Erythroblast (primary cell): ENCODE measurements at regions not wholly inside any gene's neighbourhood (a gene's known extent, or its start where the extent isn't known, plus 50 kb on each side); places are given as distances from the start of the nearest gene placed in this dataset.

Source experiments
- GATA1 ChIP-seq: IDR thresholded peaks from 2 replicates; pipeline ENCODE4 v1.6.1; 2011; ENCODE audit warnings: low read depth, mild to moderate bottlenecking, control low read depth, low read length, moderate library complexity
- POLR2A ChIP-seq: IDR thresholded peaks from 2 replicates; pipeline ENCODE4 v1.6.1; 2011; ENCODE audit warnings: mild to moderate bottlenecking, low read length

DNA sequence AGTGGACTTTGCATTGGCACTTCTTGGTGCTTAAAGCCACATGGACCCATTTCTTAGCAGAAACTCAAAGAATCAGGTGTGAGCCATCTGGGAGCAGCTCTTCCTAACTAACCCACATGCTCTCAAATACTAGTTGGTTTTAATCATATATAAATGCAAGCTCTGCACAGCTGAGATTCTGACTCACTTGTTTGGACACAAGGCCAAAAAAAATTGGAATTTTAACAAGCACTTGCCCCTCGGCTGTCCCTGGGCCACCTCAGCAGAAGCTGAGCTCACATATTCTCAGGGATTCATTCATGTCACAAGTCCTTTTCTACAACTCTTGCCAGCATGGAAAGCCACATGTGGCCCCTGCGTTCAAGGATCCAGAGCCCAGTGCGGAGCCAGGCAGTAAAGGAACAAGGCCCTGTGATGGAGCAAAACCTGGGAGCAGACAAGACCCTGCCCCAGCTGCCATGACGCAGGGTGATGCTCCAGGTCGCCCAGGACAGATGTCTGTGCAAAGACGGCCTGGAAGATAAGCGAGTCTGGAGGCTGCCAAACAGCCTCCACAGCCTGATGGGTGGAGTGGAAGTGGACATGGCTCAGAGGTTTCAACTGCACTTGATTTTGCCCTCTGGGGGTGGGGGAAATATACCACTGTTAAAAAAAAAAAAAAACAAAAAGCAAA is 266.5 kb downstream of the EIPR1 start:
- TF ChIP-seq POLR2A (no peak), GATA1 (no peak)
